HL-60 (cell line): ENCODE measurements at regions not wholly inside any gene's neighbourhood (a gene's known extent, or its start where the extent isn't known, plus 50 kb on each side); places are given as distances from the start of the nearest gene placed in this dataset.

Source experiments
- DNase-seq, 2 experiments: peaks; one replicate each; pipeline ENCODE4 v3.0.0-alpha.2; 2010 to 2020; ENCODE audit warnings: low read depth in 1 of 2, low spot score in 1 of 2
- H3K27ac ChIP-seq: fragments of 250-450 bp; sonication (Bioruptor Pico); replicated peaks from 2 replicates; pipeline ENCODE4 v1.5.1; 2020; ENCODE audit warnings: mild to moderate bottlenecking, moderate library complexity
- H3K27me3 ChIP-seq: fragments of 250-450 bp; sonication (Bioruptor Pico); 2 replicates; pipeline ENCODE4 v1.5.1; 2021; ENCODE audit warnings: mild to moderate bottlenecking, moderate library complexity; ENCODE audit not compliant: insufficient read depth, poor library complexity, severe bottlenecking
- H3K4me3 ChIP-seq: replicated peaks from 2 replicates; pipeline ENCODE4 v1.5.1; 2011; ENCODE audit warnings: mild to moderate bottlenecking, control low read depth, low read length; ENCODE audit not compliant: insufficient read depth
- GABPA ChIP-seq: IDR thresholded peaks from 2 replicates; pipeline ENCODE4 v1.6.1; 2012; ENCODE audit warnings: low read depth
- POLR2AphosphoS5 ChIP-seq: IDR thresholded peaks from 2 replicates; pipeline ENCODE4 v1.6.1; 2012; ENCODE audit warnings: low read depth
- REST ChIP-seq: IDR thresholded peaks from 2 replicates; pipeline ENCODE4 v1.6.1; 2012; ENCODE audit warnings: low read depth; ENCODE audit not compliant: insufficient replicate concordance
- SPI1 ChIP-seq: IDR thresholded peaks from 2 replicates; pipeline ENCODE4 v1.6.1; 2012; ENCODE audit warnings: low read depth, mild to moderate bottlenecking, borderline replicate concordance
- TF ChIP-seq, protein P1 (sequence below): IDR thresholded peaks from one replicate; pipeline ENCODE4 v1.5.1; 2011; ENCODE audit warnings: low read length, control low read depth, inconsistent platforms; ENCODE audit not compliant: insufficient read depth

- Histone ChIP-seq H3K27me3 (no peaks in the 10 kb centered on the region), H3K27ac (no peak overlapping the region), H3K4me3 (no peak overlapping the region)
- DNase-seq = no peak
- TF ChIP-seq GABPA (no peak), REST (no peak), POLR2AphosphoS5 (no peak), SPI1 (no peak)
- TF ChIP-seq, protein P1, sequence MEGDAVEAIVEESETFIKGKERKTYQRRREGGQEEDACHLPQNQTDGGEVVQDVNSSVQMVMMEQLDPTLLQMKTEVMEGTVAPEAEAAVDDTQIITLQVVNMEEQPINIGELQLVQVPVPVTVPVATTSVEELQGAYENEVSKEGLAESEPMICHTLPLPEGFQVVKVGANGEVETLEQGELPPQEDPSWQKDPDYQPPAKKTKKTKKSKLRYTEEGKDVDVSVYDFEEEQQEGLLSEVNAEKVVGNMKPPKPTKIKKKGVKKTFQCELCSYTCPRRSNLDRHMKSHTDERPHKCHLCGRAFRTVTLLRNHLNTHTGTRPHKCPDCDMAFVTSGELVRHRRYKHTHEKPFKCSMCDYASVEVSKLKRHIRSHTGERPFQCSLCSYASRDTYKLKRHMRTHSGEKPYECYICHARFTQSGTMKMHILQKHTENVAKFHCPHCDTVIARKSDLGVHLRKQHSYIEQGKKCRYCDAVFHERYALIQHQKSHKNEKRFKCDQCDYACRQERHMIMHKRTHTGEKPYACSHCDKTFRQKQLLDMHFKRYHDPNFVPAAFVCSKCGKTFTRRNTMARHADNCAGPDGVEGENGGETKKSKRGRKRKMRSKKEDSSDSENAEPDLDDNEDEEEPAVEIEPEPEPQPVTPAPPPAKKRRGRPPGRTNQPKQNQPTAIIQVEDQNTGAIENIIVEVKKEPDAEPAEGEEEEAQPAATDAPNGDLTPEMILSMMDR = no peak
Measured at GRCh38 chr4:85358831-85359230, 116.1 kb upstream of the ARHGAP24 start.

DNA sequence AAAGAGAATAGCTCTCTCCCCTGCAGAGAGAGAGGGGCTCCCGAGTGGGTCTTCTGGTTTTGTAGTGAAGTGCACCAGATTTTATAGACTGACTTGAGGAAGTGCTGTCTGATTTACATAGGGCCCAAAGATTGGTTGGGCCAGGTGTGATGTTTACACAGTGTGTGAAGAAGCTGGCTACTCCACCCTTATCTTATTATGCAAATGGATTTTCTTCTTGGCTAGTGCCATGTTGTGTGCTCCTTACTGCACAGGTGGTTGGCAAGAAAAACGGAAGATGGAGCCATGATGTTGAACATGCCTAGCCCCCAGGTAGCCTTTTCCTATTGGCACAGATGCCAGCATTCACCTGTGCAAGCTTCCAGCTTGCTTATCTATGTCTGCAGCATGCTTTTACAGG is 112.4 kb upstream of the ARHGAP24 start:
- TF ChIP-seq POLR2AphosphoS5 (no peak), REST (no peak), GABPA (no peak), SPI1 (no peak)
- TF ChIP-seq, protein P1 = no peak
- H3K27ac ChIP-seq = no peak overlapping the region
- H3K27me3 ChIP-seq = no peaks in the 10 kb centered on the region
- no peak overlapping the region for H3K4me3 ChIP-seq
- DNase-seq = no peak

- TF ChIP-seq, protein P1 = no peak
- no peak for TF ChIP-seq POLR2AphosphoS5
- TF ChIP-seq REST = no peak
- TF ChIP-seq GABPA = no peak
- no peak for TF ChIP-seq SPI1
- H3K27me3 ChIP-seq = no peaks in the 10 kb centered on the region
- no peak overlapping the region for H3K27ac ChIP-seq
- H3K4me3 ChIP-seq = no peak overlapping the region
- no peak for DNase-seq
Measured at GRCh38 chr4:85367815-85368214, 107.1 kb upstream of the ARHGAP24 start.
